NCI-H2196 (cell line): ENCODE measurements at regions not wholly inside any gene's neighbourhood (a gene's known extent, or its start where the extent isn't known, plus 50 kb on each side); places are given as distances from the start of the nearest gene placed in this dataset.
"Not testable (repeated sequence)": the region's sequence is repeated elsewhere in the genome, so short reads cannot be mapped to it uniquely, and the experiment has no call there.

Experiments used
- DNase-seq: peaks from one replicate; lab custom pipeline; 2025; ENCODE audit not compliant: unreplicated experiment; lab: John Stamatoyannopoulos, UW

- no peak for DNase-seq
These were observed 1617.8 kb upstream of the FLRT2 start for GRCh38 chr14:83912032-83912642.

- DNase-seq = no peak
These were observed 1616.5 kb upstream of the FLRT2 start for GRCh38 chr14:83913476-83913875.

DNA sequence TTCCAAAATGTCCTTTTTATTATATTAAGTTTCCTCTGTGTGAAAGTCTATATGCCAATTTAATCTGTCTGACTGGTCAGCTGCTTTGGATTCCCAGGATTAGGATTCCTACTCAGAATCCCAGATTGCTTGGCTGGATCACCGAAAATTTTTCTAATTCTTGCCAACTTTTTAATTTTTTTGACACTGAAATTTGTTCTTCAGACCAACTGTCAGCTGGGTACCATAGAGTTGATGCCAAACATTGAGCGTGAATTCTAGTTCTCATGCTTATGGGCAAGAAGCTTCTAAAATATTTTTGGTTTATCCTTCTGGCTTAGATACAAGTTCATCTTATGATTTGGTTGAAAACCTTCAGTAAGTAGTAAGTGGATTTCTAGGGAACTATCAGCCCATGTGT lies 1611.4 kb upstream of the FLRT2 start:
- no peak for DNase-seq

GRCh38 chr14:83919675-83920074 lies 1610.3 kb upstream of the FLRT2 start:
- DNase-seq = not testable (repeated sequence)

GRCh38 chr14:83923842-83924241 lies 1606.1 kb upstream of the FLRT2 start:
- no peak for DNase-seq

DNA sequence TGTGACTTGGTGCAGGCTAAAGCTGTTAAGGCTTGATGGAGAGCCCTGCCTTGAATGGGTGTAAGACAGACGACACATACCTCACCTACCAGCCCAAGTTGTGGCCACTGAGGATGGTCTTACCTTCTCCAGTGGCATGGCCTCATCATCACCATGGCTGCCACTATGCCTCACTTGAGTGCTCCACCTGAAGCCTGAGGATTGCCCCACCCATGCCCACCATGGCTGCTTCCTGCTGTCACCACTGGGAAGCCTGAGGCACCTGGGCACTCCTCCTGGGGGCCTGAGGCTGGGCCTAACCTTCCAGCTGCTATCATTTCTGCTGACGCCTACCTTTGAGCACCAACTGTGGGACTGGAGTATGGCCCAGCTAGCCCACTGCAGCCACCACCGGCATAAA lies 1605.7 kb upstream of the FLRT2 start:
- DNase-seq = no peak

DNA sequence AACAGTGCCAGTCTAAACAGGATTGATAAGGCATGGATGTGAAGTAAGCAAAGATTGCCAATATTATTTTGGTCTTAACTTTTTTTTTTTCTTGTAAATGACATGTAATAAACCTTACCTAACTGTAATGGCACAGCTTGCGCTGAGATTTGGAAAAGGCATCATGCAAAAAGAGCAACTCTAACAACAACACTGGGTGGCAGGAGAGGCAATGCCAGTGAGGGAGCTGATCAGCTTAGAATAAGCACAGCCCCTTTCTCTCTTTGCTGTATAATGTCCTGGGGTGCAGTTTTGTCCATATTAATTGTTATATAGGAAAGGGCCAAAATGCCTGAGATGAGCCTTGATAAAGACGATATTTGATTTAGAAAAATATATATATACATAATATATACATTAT lies 1589.7 kb upstream of the FLRT2 start:
- no peak for DNase-seq

DNA sequence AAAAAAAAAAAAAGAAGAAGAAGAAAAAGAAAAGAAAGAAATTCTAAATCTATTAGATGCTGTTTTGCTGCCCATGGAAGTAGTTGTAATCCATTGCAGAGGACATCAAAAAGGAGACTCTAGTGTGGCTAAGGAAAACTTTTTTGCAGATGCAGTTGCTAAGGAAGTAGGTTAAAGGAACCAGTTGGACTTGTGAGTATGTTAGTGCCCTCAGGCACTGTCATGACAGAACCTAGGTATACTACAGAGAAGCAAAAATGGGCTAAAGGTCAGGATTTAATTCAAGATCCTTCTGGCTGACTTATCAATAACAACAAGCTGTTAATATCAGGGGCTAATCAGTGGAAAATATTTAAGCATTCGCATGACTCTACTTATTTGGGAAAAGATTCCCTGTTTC lies 1571.6 kb upstream of the FLRT2 start:
- DNase-seq = no peak

DNA sequence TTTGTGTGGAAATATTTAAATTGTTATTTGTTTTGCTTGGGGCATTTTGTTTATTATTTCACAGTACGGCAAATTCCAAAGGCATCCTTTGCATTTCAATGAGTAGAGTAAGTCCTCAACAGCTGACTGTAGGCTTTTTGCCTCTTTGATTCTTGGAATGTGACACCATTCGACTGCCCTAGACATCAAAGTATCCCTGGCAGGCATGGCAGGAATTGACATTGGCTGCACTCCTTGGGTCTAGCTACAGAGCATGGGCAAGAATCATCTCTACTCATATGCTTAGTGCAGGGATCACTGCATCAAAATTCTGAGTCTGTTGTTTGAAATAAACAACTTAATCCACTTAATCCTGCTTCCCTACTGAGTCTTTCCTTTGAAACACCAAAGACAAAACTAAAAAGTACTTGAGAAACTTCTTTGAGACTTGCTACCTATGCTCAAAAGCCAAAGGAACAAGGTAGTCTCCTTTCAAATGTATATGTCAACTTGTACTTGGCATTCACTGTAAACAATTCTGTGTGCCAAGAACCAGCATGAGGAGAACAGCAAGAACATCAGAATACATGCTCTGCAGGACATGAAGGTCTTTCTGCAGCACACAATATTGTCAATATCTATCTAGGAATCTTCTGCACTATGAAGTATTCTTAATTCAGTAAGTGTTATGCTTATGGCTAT lies 1569.0 kb upstream of the FLRT2 start:
- no peak for DNase-seq

GRCh38 chr14:83969998-83970397 lies 1559.9 kb upstream of the FLRT2 start:
- DNase-seq = no peak

DNA sequence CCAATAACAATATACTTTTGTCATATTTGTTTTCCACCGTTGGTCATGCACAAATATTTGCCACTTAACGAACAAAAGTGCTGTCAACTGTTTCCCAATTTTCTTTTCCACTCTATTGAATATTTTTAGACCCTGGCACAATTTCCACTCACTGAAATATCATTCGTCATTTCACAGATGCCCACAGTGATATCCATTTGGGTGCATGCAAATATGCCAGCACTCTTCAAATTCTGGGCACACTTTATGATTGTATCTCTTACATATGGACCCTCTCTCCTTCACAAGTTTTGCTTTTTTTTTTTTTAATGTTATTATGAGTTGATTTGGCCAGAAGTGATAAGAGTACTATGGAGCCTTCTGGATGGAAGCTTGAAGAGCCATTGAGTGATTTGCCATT lies 1557.3 kb upstream of the FLRT2 start:
- DNase-seq = no peak

DNA sequence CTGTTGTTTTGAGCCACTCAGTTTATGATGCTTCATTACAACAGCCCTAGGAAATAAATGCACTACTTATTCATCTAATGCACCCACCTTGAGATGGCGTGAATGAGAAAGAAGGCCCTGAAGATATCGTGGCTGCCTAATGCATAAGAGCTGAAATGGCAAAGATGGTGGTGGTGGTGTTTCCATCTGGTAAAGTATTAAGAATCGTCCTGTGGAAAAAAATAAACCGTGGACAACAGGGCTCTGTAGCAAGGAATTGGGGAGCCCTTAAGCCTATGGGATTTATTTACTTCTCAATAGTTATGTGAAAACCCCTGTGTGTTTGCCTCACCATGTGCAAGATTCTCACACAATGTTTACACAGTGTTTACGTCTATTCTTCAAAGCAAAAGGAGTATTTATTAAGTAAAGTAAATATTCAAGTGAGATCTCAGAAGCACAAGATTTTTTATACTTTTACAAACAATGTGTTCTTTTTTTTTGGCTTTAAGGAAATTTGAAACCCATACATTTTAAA lies 1555.2 kb upstream of the FLRT2 start:
- no peak for DNase-seq

DNA sequence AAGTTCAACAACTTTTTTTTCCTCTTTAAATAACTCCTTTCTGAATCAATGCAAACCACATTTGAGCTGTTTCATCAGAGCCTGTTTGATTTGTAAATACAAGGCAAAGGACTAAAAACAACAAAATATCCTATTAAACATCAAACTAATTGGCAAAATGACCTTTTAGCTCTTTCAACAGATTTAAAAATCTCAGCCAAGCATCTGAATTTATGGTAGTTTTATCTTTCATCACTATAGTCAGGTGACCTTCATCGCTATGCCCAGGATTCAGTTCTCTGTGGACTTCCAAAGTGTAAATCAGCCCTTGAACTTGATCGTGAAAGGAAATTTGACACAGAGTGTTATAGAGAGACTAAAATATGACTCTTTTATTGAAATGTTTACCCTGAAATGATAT lies 1554.5 kb upstream of the FLRT2 start:
- no peak for DNase-seq

- no peak for DNase-seq
These were observed 1553.8 kb upstream of the FLRT2 start for GRCh38 chr14:83975841-83976770.

GRCh38 chr14:83977583-83977982 lies 1552.4 kb upstream of the FLRT2 start:
- DNase-seq = no peak

DNA sequence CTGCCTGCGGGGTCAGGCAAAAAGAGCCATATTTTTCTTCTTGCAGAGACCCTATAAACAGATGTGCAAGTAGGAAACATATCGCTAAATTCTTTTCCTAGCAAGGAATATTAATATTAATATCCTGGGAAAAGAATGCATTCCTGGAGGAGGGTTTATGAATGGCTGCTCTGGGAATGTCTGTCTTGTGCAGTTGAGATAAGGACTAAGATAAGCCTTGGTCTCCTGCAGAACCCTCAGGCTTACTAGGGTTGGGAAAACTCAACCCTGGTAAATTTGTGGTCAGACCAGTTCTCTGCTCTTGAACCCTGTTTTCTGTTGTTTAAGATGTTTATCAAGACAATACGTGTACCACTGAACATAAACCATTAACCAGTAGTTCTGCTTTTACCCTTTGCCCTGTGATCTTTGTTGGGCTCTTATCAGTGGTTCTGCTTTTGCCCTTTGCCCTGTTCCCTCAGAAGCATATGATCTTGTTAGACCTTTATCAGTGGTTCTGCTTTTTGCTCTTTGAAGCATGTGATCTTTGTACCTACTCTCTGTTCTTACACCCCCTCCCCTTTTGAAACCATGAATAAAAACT lies 1548.2 kb upstream of the FLRT2 start:
- not testable (repeated sequence) for DNase-seq

GRCh38 chr14:83988275-83988674 lies 1541.7 kb upstream of the FLRT2 start:
- no peak for DNase-seq

GRCh38 chr14:83991666-83992065 lies 1538.3 kb upstream of the FLRT2 start:
- DNase-seq = no peak

- DNase-seq = no peak
These were observed 1537.1 kb upstream of the FLRT2 start for GRCh38 chr14:83992857-83993256.

GRCh38 chr14:83993545-83993944 lies 1536.4 kb upstream of the FLRT2 start:
- no peak for DNase-seq

DNA sequence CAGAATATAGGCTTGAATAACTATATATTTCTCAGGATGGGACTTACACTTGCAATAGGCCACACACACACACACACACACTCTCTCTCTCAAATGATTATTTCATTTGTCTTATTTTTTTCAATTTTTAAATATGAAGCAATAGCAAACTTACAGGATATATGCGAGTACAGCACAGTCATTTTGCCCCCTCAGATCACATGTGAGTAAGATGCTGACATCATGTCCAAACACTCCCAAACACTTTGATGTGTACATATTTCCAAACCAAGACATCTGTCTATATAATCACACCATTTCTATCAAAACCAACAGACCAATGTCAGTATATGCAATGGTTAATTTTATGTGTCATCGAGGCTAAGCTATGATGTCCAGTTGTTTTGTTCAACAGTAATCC lies 1535.9 kb upstream of the FLRT2 start:
- DNase-seq = no peak
